ENCODE measurements at regions not wholly inside any gene's neighbourhood (a gene's known extent, or its start where the extent isn't known, plus 50 kb on each side); places are given as distances from the start of the nearest gene placed in this dataset.
"Not testable (repeated sequence)": the region's sequence is repeated elsewhere in the genome, so short reads cannot be mapped to it uniquely, and the experiment has no call there.

DNA sequence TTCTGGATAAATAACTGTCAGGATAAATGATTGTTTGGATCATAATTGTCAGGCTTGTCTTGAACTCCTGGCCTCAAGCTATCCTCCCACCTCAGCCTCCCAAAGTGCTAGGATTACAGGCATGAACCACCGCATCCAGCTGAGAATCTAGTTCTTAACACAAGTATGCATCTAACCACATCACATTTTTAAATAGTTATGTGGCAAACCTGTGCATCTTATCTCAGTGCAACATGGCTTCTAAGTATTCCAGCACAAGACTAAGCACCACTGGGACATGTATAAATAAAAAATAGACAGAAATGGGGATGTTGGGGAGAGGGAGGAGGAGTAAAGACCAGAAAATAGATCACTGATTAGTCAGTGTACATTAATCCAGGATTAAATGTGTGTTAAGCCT, 74.7 kb upstream of the TBL1X start:
- DNase-seq, result no peak

GRCh38 chrX:9390693-9391368, 74.0 kb upstream of the TBL1X start:
- DNase-seq, result no peak

GRCh38 chrX:9392445-9392844, 72.4 kb upstream of the TBL1X start:
- no peak for DNase-seq

- DNase-seq, result no peak
These were observed 71.3 kb upstream of the TBL1X start for GRCh38 chrX:9393571-9393970.

GRCh38 chrX:9394212-9394611, 70.6 kb upstream of the TBL1X start:
- DNase-seq, result no peak

DNA sequence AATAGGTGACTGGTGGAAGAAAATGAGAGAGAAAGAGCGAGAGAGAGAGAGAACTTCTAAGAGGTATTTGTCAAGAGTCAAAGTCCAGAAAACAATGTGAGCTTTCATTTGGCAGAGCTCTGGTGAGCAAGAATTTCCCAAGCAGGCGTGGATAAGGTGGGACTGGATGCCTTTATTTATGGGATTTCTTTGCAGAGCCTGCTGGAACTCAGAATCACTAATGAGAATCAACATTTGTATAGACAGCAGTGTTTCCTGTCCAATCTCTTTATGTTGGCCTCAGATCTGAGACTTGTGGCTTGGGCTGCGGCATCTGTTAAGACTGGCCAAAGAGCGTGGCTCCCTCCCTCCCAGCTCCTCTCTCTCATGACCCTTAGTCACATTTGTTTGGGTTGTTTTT, 67.9 kb upstream of the TBL1X start:
- no peak for DNase-seq

GRCh38 chrX:9401051-9401450, 63.8 kb upstream of the TBL1X start:
- no peak for DNase-seq

DNA sequence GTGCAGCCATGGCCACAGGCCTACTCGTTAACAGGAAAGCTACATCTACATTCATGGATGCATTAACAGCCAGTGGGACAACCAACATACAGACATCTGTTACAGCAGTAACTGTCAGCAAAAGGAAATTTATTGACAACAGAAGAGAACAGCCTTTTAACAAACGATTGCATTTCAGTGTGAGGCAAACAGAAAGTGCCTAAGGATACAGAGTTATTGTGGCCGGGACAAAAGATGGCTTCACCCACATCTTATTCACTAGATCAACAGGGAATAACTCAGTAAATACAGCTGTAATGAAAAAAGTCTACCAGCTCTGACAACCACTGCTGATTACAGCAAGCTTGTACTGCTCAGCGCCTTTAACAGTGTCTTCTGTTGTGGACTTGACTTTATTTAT, 61.5 kb upstream of the TBL1X start:
- no peak for DNase-seq

DNA sequence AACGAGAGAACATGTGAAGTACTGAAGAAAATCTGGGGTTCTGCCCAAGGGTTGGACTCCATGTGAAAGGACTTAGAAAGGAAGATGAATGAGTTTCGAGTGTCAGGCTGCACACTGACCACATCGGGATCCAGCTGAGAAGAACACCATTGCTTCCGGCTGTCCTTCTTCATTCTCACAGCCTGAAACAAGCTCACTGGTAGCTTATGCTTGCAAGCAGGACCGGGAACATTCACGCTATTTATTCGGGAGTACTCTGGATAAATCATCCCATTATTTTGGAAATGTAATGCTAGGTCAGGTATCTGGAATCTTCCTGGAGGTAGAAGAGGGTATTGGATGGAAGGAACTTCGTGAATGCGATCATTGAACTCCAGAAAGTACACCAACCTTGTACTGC, 59.2 kb upstream of the TBL1X start:
- DNase-seq, result not testable (repeated sequence)

GRCh38 chrX:9410889-9411288, 54.0 kb upstream of the TBL1X start:
- not testable (repeated sequence) for DNase-seq

DNA sequence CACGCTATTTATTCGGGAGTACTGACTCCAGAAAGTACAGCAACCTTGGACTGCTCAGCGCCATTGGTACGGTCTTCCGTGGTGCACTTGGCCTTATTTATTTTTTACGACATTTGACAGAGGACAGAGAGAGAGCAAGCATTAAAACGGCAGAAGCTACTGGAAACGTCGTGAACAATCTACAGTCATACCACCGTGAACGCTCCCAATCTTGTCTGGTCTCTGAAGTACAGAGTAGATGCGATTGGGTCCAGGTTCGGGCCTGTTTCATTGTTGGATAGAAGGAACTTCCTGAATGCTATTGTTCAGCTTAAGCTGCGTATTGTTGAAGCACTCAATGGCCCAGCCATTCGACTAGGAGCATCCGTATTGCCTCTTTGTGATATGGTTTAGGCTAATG, 53.2 kb upstream of the TBL1X start:
- not testable (repeated sequence) for DNase-seq

- DNase-seq, result no peak
These were observed 50.4 kb upstream of the TBL1X start for GRCh38 chrX:9414416-9414815.
